Fibroblast of lung (primary cell): ENCODE measurements at regions not wholly inside any gene's neighbourhood (a gene's known extent, or its start where the extent isn't known, plus 50 kb on each side); places are given as distances from the start of the nearest gene placed in this dataset.

ENCODE experiments used
- CTCF ChIP-seq, 2 donors: IDR thresholded peaks in 1 of 2; conservative IDR thresholded peaks in 1 of 2; 1 replicate in 1 of 2; 2 replicates in 1 of 2; pipeline ENCODE4 v1.5.1; 2011 to 2012; ENCODE audit warnings: low read length in 2 of 2, control low read depth in 1 of 2, inconsistent platforms in 1 of 2, low read depth in 1 of 2, mild to moderate bottlenecking in 1 of 2
- EZH2 ChIP-seq: IDR thresholded peaks from 2 replicates; pipeline ENCODE4 v1.5.1; 2012; ENCODE audit warnings: low read length, control low read depth, mild to moderate bottlenecking; ENCODE audit errors: missing control alignments

- no peak for TF ChIP-seq EZH2
- no peak for TF ChIP-seq CTCF (conservative IDR thresholded peaks at IDR 0.05 in 1 of 2, IDR thresholded peaks at IDR 0.05 in 1 of 2; ENCODE audit: low read depth in 1 of 2, low read length in 2 of 2)
These were observed 189.7 kb downstream of the TUSC7 start for GRCh38 chr3:116899253-116899652.
